WERI-Rb-1 (cell line): ENCODE measurements at regions not wholly inside any gene's neighbourhood (a gene's known extent, or its start where the extent isn't known, plus 50 kb on each side); places are given as distances from the start of the nearest gene placed in this dataset.

Source experiments
- DNase-seq: peaks from one replicate; pipeline ENCODE4 v3.0.0-alpha.2; 2020
- H3K27ac ChIP-seq: fragments of 250-450 bp; sonication (Bioruptor Pico); 2 replicates; pipeline ENCODE4 v1.5.1; 2020; ENCODE audit warnings: mild to moderate bottlenecking, moderate library complexity
- H3K27me3 ChIP-seq: fragments of 250-450 bp; sonication (Bioruptor Pico); 2 replicates; pipeline ENCODE4 v1.5.1; 2021; ENCODE audit warnings: mild to moderate bottlenecking, low read depth, moderate library complexity; ENCODE audit not compliant: insufficient read depth, severe bottlenecking
- H3K36me3 ChIP-seq: fragments of 250-450 bp; sonication (Bioruptor Pico); 2 replicates; pipeline ENCODE4 v1.5.1; 2020; ENCODE audit warnings: mild to moderate bottlenecking, moderate library complexity
- H3K4me3 ChIP-seq: 2 replicates; pipeline ENCODE4 v1.5.1; 2011; ENCODE audit warnings: low read depth, mild to moderate bottlenecking, control low read depth, low read length
- H3K9me3 ChIP-seq: fragments of 250-450 bp; sonication (Bioruptor Pico); 2 replicates; pipeline ENCODE4 v1.5.1; 2021; ENCODE audit warnings: mild to moderate bottlenecking, moderate library complexity; ENCODE audit not compliant: severe bottlenecking
- CTCF ChIP-seq: IDR thresholded peaks from 2 replicates; pipeline ENCODE4 v1.5.1; 2011; ENCODE audit warnings: low read depth, mild to moderate bottlenecking, control low read depth, inconsistent platforms, low read length

DNA sequence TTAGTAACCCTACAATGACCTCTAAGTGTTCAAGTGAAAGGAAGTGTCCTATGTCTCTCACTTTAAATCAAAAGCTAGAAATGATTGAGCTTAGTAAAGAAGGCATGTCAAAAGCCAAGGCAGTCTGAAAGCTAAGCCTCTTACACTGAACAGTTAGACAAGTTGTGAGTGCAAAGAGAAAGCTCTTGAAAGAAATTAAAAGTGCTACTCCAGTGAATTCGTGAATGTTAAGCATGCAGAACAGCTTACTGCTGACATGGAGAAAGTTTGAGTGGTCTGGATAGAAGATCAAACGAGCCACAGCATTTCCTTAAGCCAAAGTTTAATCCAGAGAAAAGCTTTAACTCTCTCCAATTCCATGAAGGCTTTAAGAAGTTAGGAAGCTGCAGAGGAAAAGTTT, 373.7 kb downstream of the NR4A2 start:
- no peaks in the 10 kb centered on the region for H3K36me3 ChIP-seq
- TF ChIP-seq CTCF, result no peak
- DNase-seq, result no peak
- H3K9me3 ChIP-seq, result no peaks in the 10 kb centered on the region
- H3K4me3 ChIP-seq, result no peak overlapping the region
- H3K27ac ChIP-seq, result no peak overlapping the region
- no peaks in the 10 kb centered on the region for H3K27me3 ChIP-seq

DNA sequence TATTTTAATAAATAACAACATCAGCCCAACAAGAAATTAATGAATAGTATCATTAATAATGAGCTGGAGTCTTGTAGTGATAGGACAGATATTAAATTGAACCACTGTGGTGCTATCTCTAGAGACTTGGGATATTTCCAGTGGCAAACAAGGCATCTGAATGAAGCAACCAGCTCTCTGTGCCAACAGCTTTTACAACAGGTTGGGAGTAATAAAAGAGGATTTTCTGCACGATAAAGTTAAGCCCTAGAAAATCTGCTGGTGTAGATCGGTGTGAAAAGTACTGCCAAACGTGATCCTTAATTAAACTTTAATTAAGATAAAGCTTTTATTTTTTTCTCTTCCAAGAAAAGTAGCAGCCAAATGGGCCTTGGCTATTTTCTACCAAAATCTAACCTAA, 385.5 kb downstream of the NR4A2 start:
- Histone ChIP-seq H3K9me3 (no peaks in the 10 kb centered on the region), H3K4me3 (no peak overlapping the region), H3K27ac (no peak overlapping the region), H3K36me3 (no peaks in the 10 kb centered on the region), H3K27me3 (no peaks in the 10 kb centered on the region)
- no peak for TF ChIP-seq CTCF
- DNase-seq, result peak; percentile 11

DNA sequence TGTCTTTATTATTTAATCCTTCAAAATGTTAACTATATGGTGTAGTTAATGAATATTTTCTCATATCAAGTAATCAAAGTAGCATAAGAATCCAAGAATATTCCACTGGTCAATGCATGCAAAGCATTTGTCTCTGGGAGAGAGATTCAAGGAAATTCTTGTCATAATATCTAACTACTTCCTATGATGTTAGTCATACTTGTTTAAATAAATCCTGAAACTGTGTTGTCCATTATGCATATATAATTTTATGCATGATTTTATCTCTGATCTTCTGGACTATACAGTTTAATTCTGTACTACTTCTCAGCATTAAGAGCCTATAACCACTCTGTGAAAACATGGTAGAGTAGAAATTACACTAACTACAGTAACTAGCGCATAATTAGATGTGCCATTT, 388.3 kb downstream of the NR4A2 start:
- no peak for TF ChIP-seq CTCF
- no peak for DNase-seq
- H3K4me3 ChIP-seq, result no peak overlapping the region
- no peak overlapping the region for H3K27ac ChIP-seq
- no peaks in the 10 kb centered on the region for H3K9me3 ChIP-seq
- no peaks in the 10 kb centered on the region for H3K27me3 ChIP-seq
- no peaks in the 10 kb centered on the region for H3K36me3 ChIP-seq

GRCh38 chr2:155930312-155930711, 402.2 kb downstream of the NR4A2 start:
- Histone ChIP-seq H3K27ac (no peak overlapping the region), H3K4me3 (no peak overlapping the region), H3K36me3 (no peaks in the 10 kb centered on the region), H3K9me3 (peaks cover 5% of the 10 kb centered on the region), H3K27me3 (no peaks in the 10 kb centered on the region)
- no peak for DNase-seq
- TF ChIP-seq CTCF, result no peak

GRCh38 chr2:155917380-155917779, 415.1 kb downstream of the NR4A2 start:
- no peak overlapping the region for H3K4me3 ChIP-seq
- TF ChIP-seq CTCF, result no peak
- H3K36me3 ChIP-seq, result no peaks in the 10 kb centered on the region
- no peak overlapping the region for H3K27ac ChIP-seq
- no peak for DNase-seq
- H3K27me3 ChIP-seq, result no peaks in the 10 kb centered on the region
- H3K9me3 ChIP-seq, result no peaks in the 10 kb centered on the region

DNA sequence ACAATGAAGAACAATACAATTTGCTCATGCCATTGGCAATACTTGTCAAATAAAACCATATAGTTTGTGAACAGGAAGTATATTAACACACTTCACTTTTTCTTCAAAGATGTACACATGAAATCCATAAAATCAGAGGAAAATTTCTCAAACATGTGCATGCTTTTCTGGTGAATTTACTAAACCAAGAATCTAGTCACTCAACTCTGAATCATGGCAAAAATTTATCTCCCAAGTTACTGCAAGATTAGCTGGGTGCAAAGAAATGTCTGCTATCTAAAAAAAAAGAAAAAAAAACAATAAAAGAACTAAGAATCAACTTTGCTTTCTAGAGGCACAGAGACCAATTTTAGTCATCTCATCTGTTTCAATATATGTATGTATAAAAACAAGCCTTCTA, 419.2 kb downstream of the NR4A2 start:
- no peak for DNase-seq
- Histone ChIP-seq H3K36me3 (no peaks in the 10 kb centered on the region), H3K27ac (no peak overlapping the region), H3K27me3 (no peaks in the 10 kb centered on the region), H3K4me3 (no peak overlapping the region), H3K9me3 (no peaks in the 10 kb centered on the region)
- TF ChIP-seq CTCF, result no peak
